ENCODE measurements at regions not wholly inside any gene's neighbourhood (a gene's known extent, or its start where the extent isn't known, plus 50 kb on each side); places are given as distances from the start of the nearest gene placed in this dataset.

- Histone ChIP-seq H3K9me3 (replicated peaks) (no peaks in the 10 kb centered on the region), H3K27ac (replicated peaks) (no peak overlapping the region), H3K4me1 (peaks cover 4% of the 10 kb centered on the region), H3K27me3 (ENCODE audit: low read depth) (peaks cover 41% of the 10 kb centered on the region), H3K36me3 (no peaks in the 10 kb centered on the region), H3K4me3 (no peak overlapping the region)
- intact Hi-C loops (cut with micrococcal nuclease), result no loop called here
- TF ChIP-seq CTCF (IDR thresholded peaks at IDR 0.05; ENCODE audit: borderline replicate concordance), result no peak
- DNase-seq, result no peak
These were observed 50.9 kb upstream of the SPACA7 start for GRCh38 chr13:112325142-112325808.

GRCh38 chr13:112325920-112326645 is 50.1 kb upstream of the SPACA7 start:
- Histone ChIP-seq H3K27me3 (ENCODE audit: low read depth) (peaks cover 49% of the 10 kb centered on the region), H3K36me3 (no peaks in the 10 kb centered on the region), H3K9me3 (replicated peaks) (no peaks in the 10 kb centered on the region), H3K27ac (replicated peaks) (no peak overlapping the region), H3K4me1 (peaks cover 10% of the 10 kb centered on the region), H3K4me3 (no peak overlapping the region)
- no peak for TF ChIP-seq CTCF (IDR thresholded peaks at IDR 0.05; ENCODE audit: borderline replicate concordance)
- intact Hi-C loops (cut with micrococcal nuclease), result no loop called here
- DNase-seq, result peak; percentile 38

Data from left ventricle myocardium inferior (tissue), 1 donor.